ENCODE measurements at regions not wholly inside any gene's neighbourhood (a gene's known extent, or its start where the extent isn't known, plus 50 kb on each side); places are given as distances from the start of the nearest gene placed in this dataset.

- DNase-seq = no peak
- H3K27me3 ChIP-seq (replicated peaks; ENCODE audit: insufficient read depth, low read length) = no peaks in the 10 kb centered on the region
- H3K79me2 ChIP-seq (ENCODE audit: low read length) = no peaks in the 10 kb centered on the region
- H2AFZ ChIP-seq (ENCODE audit: low read length) = no peak overlapping the region
- no peaks in the 10 kb centered on the region for H3K9me3 ChIP-seq (replicated peaks; ENCODE audit: insufficient read depth, low read length)
- TF ChIP-seq EZH2phosphoT487 (IDR thresholded peaks at IDR 0.05; ENCODE audit: low read length) (no peak), CTCF (IDR thresholded peaks at IDR 0.05; ENCODE audit: low read length) (no peak), EZH2 (optimal IDR thresholded peaks at IDR 0.05; ENCODE audit: low read depth, low read length) (no peak)
- H3K27ac ChIP-seq (ENCODE audit: low read length) = no peak overlapping the region
- H3K4me3 ChIP-seq (ENCODE audit: low read length) = no peak overlapping the region
- H3K36me3 ChIP-seq (replicated peaks; ENCODE audit: insufficient read depth, low read length) = no peaks in the 10 kb centered on the region
- H3K4me1 ChIP-seq (ENCODE audit: low read length) = no peaks in the 10 kb centered on the region
- H3K9ac ChIP-seq (ENCODE audit: low read length) = no peak overlapping the region
- H3F3A ChIP-seq (ENCODE audit: insufficient read depth, low read length) = no peaks in the 10 kb centered on the region
- H4K20me1 ChIP-seq (ENCODE audit: insufficient read depth, low read length) = no peaks in the 10 kb centered on the region
- no peaks in the 10 kb centered on the region for H3K9me2 ChIP-seq (replicated peaks; ENCODE audit: insufficient read depth, low read length)
- H3K4me2 ChIP-seq (ENCODE audit: low read depth, low read length) = no peak overlapping the region
Measured at GRCh38 chr2:167853717-167854116, 393.7 kb downstream of the STK39 start.

GRCh38 chr2:167851876-167852275 is 395.5 kb downstream of the STK39 start:
- no peak for TF ChIP-seq EZH2phosphoT487 (IDR thresholded peaks at IDR 0.05; ENCODE audit: low read length)
- H3K27ac ChIP-seq (ENCODE audit: low read length) = no peak overlapping the region
- H3K36me3 ChIP-seq (replicated peaks; ENCODE audit: insufficient read depth, low read length) = no peaks in the 10 kb centered on the region
- no peak overlapping the region for H3K4me3 ChIP-seq (ENCODE audit: low read length)
- H3K4me2 ChIP-seq (ENCODE audit: low read depth, low read length) = no peak overlapping the region
- no peaks in the 10 kb centered on the region for H3F3A ChIP-seq (ENCODE audit: insufficient read depth, low read length)
- no peak overlapping the region for H2AFZ ChIP-seq (ENCODE audit: low read length)
- no peaks in the 10 kb centered on the region for H3K4me1 ChIP-seq (ENCODE audit: low read length)
- no peak for DNase-seq
- no peaks in the 10 kb centered on the region for H3K9me3 ChIP-seq (replicated peaks; ENCODE audit: insufficient read depth, low read length)
- no peaks in the 10 kb centered on the region for H3K9me2 ChIP-seq (replicated peaks; ENCODE audit: insufficient read depth, low read length)
- no peak overlapping the region for H3K9ac ChIP-seq (ENCODE audit: low read length)
- no peaks in the 10 kb centered on the region for H4K20me1 ChIP-seq (ENCODE audit: insufficient read depth, low read length)
- H3K27me3 ChIP-seq (replicated peaks; ENCODE audit: insufficient read depth, low read length) = no peaks in the 10 kb centered on the region
- no peaks in the 10 kb centered on the region for H3K79me2 ChIP-seq (ENCODE audit: low read length)

- TF ChIP-seq CTCF (IDR thresholded peaks at IDR 0.05; ENCODE audit: low read length) = no peak
Measured at GRCh38 chr2:167851323-167851860, 396.0 kb downstream of the STK39 start.

GRCh38 chr2:167844714-167845530 is 402.5 kb downstream of the STK39 start:
- Histone ChIP-seq H3K4me1 (ENCODE audit: low read length) (no peaks in the 10 kb centered on the region), H3K9ac (ENCODE audit: low read length) (no peak overlapping the region), H3K9me3 (replicated peaks; ENCODE audit: insufficient read depth, low read length) (no peaks in the 10 kb centered on the region), H3K27me3 (replicated peaks; ENCODE audit: insufficient read depth, low read length) (no peaks in the 10 kb centered on the region), H3K4me2 (ENCODE audit: low read depth, low read length) (no peak overlapping the region), H3F3A (ENCODE audit: insufficient read depth, low read length) (no peaks in the 10 kb centered on the region), H3K79me2 (ENCODE audit: low read length) (no peaks in the 10 kb centered on the region), H3K27ac (ENCODE audit: low read length) (no peak overlapping the region), H3K4me3 (ENCODE audit: low read length) (no peak overlapping the region), H3K9me2 (replicated peaks; ENCODE audit: insufficient read depth, low read length) (no peaks in the 10 kb centered on the region), H2AFZ (ENCODE audit: low read length) (no peak overlapping the region), H3K36me3 (replicated peaks; ENCODE audit: insufficient read depth, low read length) (no peaks in the 10 kb centered on the region), H4K20me1 (ENCODE audit: insufficient read depth, low read length) (no peaks in the 10 kb centered on the region)
- TF ChIP-seq CTCF (IDR thresholded peaks at IDR 0.05; ENCODE audit: low read length) (no peak), EZH2phosphoT487 (IDR thresholded peaks at IDR 0.05; ENCODE audit: low read length) (no peak)
- DNase-seq = no peak

More at GRCh38 chr2:167851323-167851860, 396.0 kb downstream of the STK39 start:
- Histone ChIP-seq H3K9me2 (replicated peaks; ENCODE audit: insufficient read depth, low read length) (no peaks in the 10 kb centered on the region), H3K9ac (ENCODE audit: low read length) (no peak overlapping the region), H2AFZ (ENCODE audit: low read length) (no peak overlapping the region), H3K4me1 (ENCODE audit: low read length) (no peaks in the 10 kb centered on the region), H3K4me2 (ENCODE audit: low read depth, low read length) (no peak overlapping the region), H3K27me3 (replicated peaks; ENCODE audit: insufficient read depth, low read length) (no peaks in the 10 kb centered on the region), H3F3A (ENCODE audit: insufficient read depth, low read length) (no peaks in the 10 kb centered on the region), H3K4me3 (ENCODE audit: low read length) (no peak overlapping the region), H3K36me3 (replicated peaks; ENCODE audit: insufficient read depth, low read length) (no peaks in the 10 kb centered on the region), H3K9me3 (replicated peaks; ENCODE audit: insufficient read depth, low read length) (no peaks in the 10 kb centered on the region), H3K79me2 (ENCODE audit: low read length) (no peaks in the 10 kb centered on the region), H3K27ac (ENCODE audit: low read length) (no peak overlapping the region), H4K20me1 (ENCODE audit: insufficient read depth, low read length) (no peaks in the 10 kb centered on the region)
- no peak for DNase-seq

All from MM.1S (cell line).